Erythroblast (primary cell): ENCODE measurements at regions not wholly inside any gene's neighbourhood (a gene's known extent, or its start where the extent isn't known, plus 50 kb on each side); places are given as distances from the start of the nearest gene placed in this dataset.

Experiments
- GATA1 ChIP-seq: IDR thresholded peaks from 2 replicates; pipeline ENCODE4 v1.6.1; 2011; ENCODE audit warnings: low read depth, mild to moderate bottlenecking, control low read depth, low read length, moderate library complexity
- POLR2A ChIP-seq: IDR thresholded peaks from 2 replicates; pipeline ENCODE4 v1.6.1; 2011; ENCODE audit warnings: mild to moderate bottlenecking, low read length

GRCh38 chr10:78771260-78771659 is 297.5 kb upstream of the ZMIZ1 start:
- TF ChIP-seq POLR2A (no peak), GATA1 (no peak)
